MM.1S (cell line): ENCODE measurements at regions not wholly inside any gene's neighbourhood (a gene's known extent, or its start where the extent isn't known, plus 50 kb on each side); places are given as distances from the start of the nearest gene placed in this dataset.
A peak's percentile ranks its signal among the peaks of the same experiment; 100 is the strongest.

ENCODE experiments used
- DNase-seq: peaks from one replicate; pipeline ENCODE4 v3.0.0-alpha.2; 2015
- H2AFZ ChIP-seq: fragments of 300-600 bp; sonication (generic); 2 replicates; pipeline ENCODE4 v1.6.0; 2016; ENCODE audit warnings: antibody characterized with exemption, low read length
- H3F3A ChIP-seq: fragments of 300-600 bp; sonication (generic); 2 replicates; pipeline ENCODE4 v1.6.1; 2016; ENCODE audit warnings: mild to moderate bottlenecking, antibody characterized with exemption, low read length, moderate library complexity, mixed read lengths; ENCODE audit not compliant: insufficient read depth
- H3K27ac ChIP-seq: fragments of 300-600 bp; sonication (generic); 2 replicates; pipeline ENCODE4 v1.5.1; 2016; ENCODE audit warnings: mild to moderate bottlenecking, low read length
- H3K27me3 ChIP-seq: fragments of 300-600 bp; sonication (generic); replicated peaks from 2 replicates; pipeline ENCODE4 v1.6.0; 2016; ENCODE audit warnings: low read length; ENCODE audit not compliant: insufficient read depth
- H3K36me3 ChIP-seq: fragments of 300-600 bp; sonication (generic); replicated peaks from 2 replicates; pipeline ENCODE4 v1.6.1; 2016; ENCODE audit warnings: mild to moderate bottlenecking, low read length, mixed read lengths; ENCODE audit not compliant: insufficient read depth
- H3K4me1 ChIP-seq: fragments of 300-600 bp; sonication (generic); 2 replicates; pipeline ENCODE4 v1.6.1; 2016; ENCODE audit warnings: low read length, mixed read lengths
- H3K4me2 ChIP-seq: fragments of 300-600 bp; sonication (generic); 2 replicates; pipeline ENCODE4 v1.6.0; 2016; ENCODE audit warnings: low read depth, low read length
- H3K4me3 ChIP-seq: fragments of 300-600 bp; sonication (generic); 2 replicates; pipeline ENCODE4 v1.5.1; 2016; ENCODE audit warnings: low read length, mixed read lengths
- H3K79me2 ChIP-seq: fragments of 300-600 bp; sonication (generic); 2 replicates; pipeline ENCODE4 v1.6.1; 2016; ENCODE audit warnings: mixed run types, low read length, mixed read lengths
- H3K9ac ChIP-seq: fragments of 300-600 bp; sonication (generic); 2 replicates; pipeline ENCODE4 v1.6.1; 2016; ENCODE audit warnings: low read length, mixed read lengths
- H3K9me2 ChIP-seq: fragments of 300-600 bp; sonication (generic); replicated peaks from 2 replicates; pipeline ENCODE4 v1.6.1; 2016; ENCODE audit warnings: mild to moderate bottlenecking, low read length, mixed read lengths; ENCODE audit not compliant: insufficient read depth
- H3K9me3 ChIP-seq: fragments of 300-600 bp; sonication (generic); replicated peaks from 2 replicates; pipeline ENCODE4 v1.6.1; 2016; ENCODE audit warnings: mild to moderate bottlenecking, low read length, mixed read lengths; ENCODE audit not compliant: insufficient read depth
- H4K20me1 ChIP-seq: fragments of 300-600 bp; sonication (generic); 2 replicates; pipeline ENCODE4 v1.6.1; 2016; ENCODE audit warnings: mild to moderate bottlenecking, low read length, moderate library complexity, mixed read lengths; ENCODE audit not compliant: insufficient read depth
- CTCF ChIP-seq: fragments of 300-600 bp; sonication (generic); IDR thresholded peaks from 2 replicates; pipeline ENCODE4 v1.5.1; 2016; ENCODE audit warnings: antibody characterized with exemption, low read length, mixed read lengths
- EZH2 ChIP-seq: fragments of 300-600 bp; sonication (generic); optimal IDR thresholded peaks from 2 replicates; pipeline ENCODE3; 2017; ENCODE audit warnings: low read depth, mild to moderate bottlenecking, antibody characterized with exemption, low read length, mixed read lengths
- EZH2phosphoT487 ChIP-seq: fragments of 300-600 bp; sonication (generic); IDR thresholded peaks from 2 replicates; pipeline ENCODE4 v1.6.1; 2018; ENCODE audit warnings: antibody characterized with exemption, low read length

GRCh38 chr5:30659417-30659816 lies 534.1 kb upstream of the CDH6 start:
- H3K36me3 ChIP-seq = no peaks in the 10 kb centered on the region
- no peaks in the 10 kb centered on the region for H3K27me3 ChIP-seq
- H3K9me3 ChIP-seq = no peaks in the 10 kb centered on the region
- H3K9me2 ChIP-seq = no peaks in the 10 kb centered on the region
- H3K4me3 ChIP-seq = no peak overlapping the region
- no peak for DNase-seq
- H3K27ac ChIP-seq = no peak overlapping the region
- H4K20me1 ChIP-seq = no peaks in the 10 kb centered on the region
- H3K4me2 ChIP-seq = no peak overlapping the region; the same call in 1 of the 2 replicates
- H3K9ac ChIP-seq = no peak overlapping the region
- H3K79me2 ChIP-seq = no peaks in the 10 kb centered on the region
- H3K4me1 ChIP-seq = no peaks in the 10 kb centered on the region
- TF ChIP-seq CTCF (no peak), EZH2phosphoT487 (no peak), EZH2 (no peak)
- H3F3A ChIP-seq = no peaks in the 10 kb centered on the region
- no peak overlapping the region for H2AFZ ChIP-seq

- Histone ChIP-seq H3F3A (no peaks in the 10 kb centered on the region), H3K9ac (no peak overlapping the region), H3K9me2 (no peaks in the 10 kb centered on the region), H3K79me2 (no peaks in the 10 kb centered on the region), H4K20me1 (no peaks in the 10 kb centered on the region), H3K4me2 (no peak overlapping the region), H3K27me3 (no peaks in the 10 kb centered on the region), H3K4me1 (no peaks in the 10 kb centered on the region), H3K4me3 (no peak overlapping the region), H3K27ac (no peak overlapping the region), H3K36me3 (no peaks in the 10 kb centered on the region), H3K9me3 (no peaks in the 10 kb centered on the region), H2AFZ (no peak overlapping the region)
- TF ChIP-seq EZH2 (no peak), CTCF (0 out of 2 replicates have a peak, but pooled peaks have one; percentile 10), EZH2phosphoT487 (no peak)
- DNase-seq = no peak
These were observed 543.2 kb upstream of the CDH6 start for GRCh38 chr5:30650311-30650710.

- Histone ChIP-seq H3K27me3 (no peaks in the 10 kb centered on the region), H3K4me1 (no peaks in the 10 kb centered on the region), H3K9me2 (no peaks in the 10 kb centered on the region), H3K9ac (no peak overlapping the region), H3K36me3 (no peaks in the 10 kb centered on the region), H3K4me3 (no peak overlapping the region), H3F3A (no peaks in the 10 kb centered on the region), H3K4me2 (no peak overlapping the region), H2AFZ (no peak overlapping the region), H3K79me2 (no peaks in the 10 kb centered on the region), H4K20me1 (no peaks in the 10 kb centered on the region), H3K9me3 (no peaks in the 10 kb centered on the region), H3K27ac (no peak overlapping the region)
- TF ChIP-seq CTCF (no peak), EZH2 (no peak), EZH2phosphoT487 (no peak)
- no peak for DNase-seq
These were observed 554.6 kb upstream of the CDH6 start for GRCh38 chr5:30638899-30639298.
